A549 (cell line): ENCODE measurements at regions not wholly inside any gene's neighbourhood (a gene's known extent, or its start where the extent isn't known, plus 50 kb on each side); places are given as distances from the start of the nearest gene placed in this dataset.

ENCODE experiments used
- ATAC-seq, 2 experiments: fragments of 200-7000 bp in 1 of 2; fragments of >200 bp in 1 of 2; cut with Nextera tagmentation in 1 of 2; cut with Tn5 transposase in 1 of 2; 3 replicates each; pipeline versions ENCODE4 v1.8.0 to v1.9.1; 2018 to 2020; ENCODE audit warnings: mild to moderate bottlenecking in 1 of 2, moderate library complexity in 1 of 2
- CTCF ChIA-PET: fragments of 300-600 bp; sonication (Branson Sonifier 250); formaldehyde crosslinking; extraction: SDS; loops from one replicate; lab custom pipeline; 2021; ENCODE audit warnings: antibody characterized with exemption, inconsistent platforms; lab: Yijun Ruan, JAX
- POLR2A ChIA-PET: fragments of 350-600 bp; formaldehyde crosslinking; extraction: SDS; loops from one replicate; lab custom pipeline; 2021; ENCODE audit warnings: antibody characterized with exemption, inconsistent platforms; lab: Yijun Ruan, JAX
- DNase-seq, 2 experiments: peaks; one replicate each; pipeline versions ENCODE4 v3.0.0 to v3.0.0-alpha.2; 2011 to 2016; ENCODE audit warnings: low read depth in 1 of 2, low spot score in 1 of 2
- FAIRE-seq: peaks from 2 replicates; lab custom pipeline; 2011; peaks lifted over from hg19 to GRCh38; lab: Jason Lieb, UNC
- H3K27ac ChIP-seq, 2 experiments: fragments of >200 bp; sonication (Bioruptor Twin); formaldehyde crosslinking; 3 replicates each; pipeline ENCODE4 v1.5.1; 2016 to 2017
- H3K4me1 ChIP-seq: fragments of >200 bp; sonication (Bioruptor Twin); formaldehyde crosslinking; 3 replicates; pipeline ENCODE4 v1.6.1; 2016
- H3K4me2 ChIP-seq: fragments of >200 bp; sonication (Bioruptor Twin); formaldehyde crosslinking; 3 replicates; pipeline ENCODE4 v1.6.1; 2016
- H3K4me3 ChIP-seq: fragments of >200 bp; sonication (Bioruptor Twin); formaldehyde crosslinking; 3 replicates; pipeline ENCODE4 v1.5.1; 2016
- H3K9me3 ChIP-seq: fragments of >200 bp; sonication (Bioruptor Twin); formaldehyde crosslinking; 3 replicates; pipeline ENCODE4 v1.6.1; 2016
- CHD2 ChIP-seq: fragments of 150-350 bp; IDR thresholded peaks from 2 replicates; pipeline ENCODE4 v1.6.1; 2014; ENCODE audit warnings: low read length; ENCODE audit not compliant: partially characterized antibody
- EHF ChIP-seq: fragments of 250-450 bp; sonication (Bioruptor Pico); IDR thresholded peaks from 2 replicates; pipeline ENCODE4 v1.5.0; 2020; ENCODE audit warnings: mild to moderate bottlenecking
- EHMT2 ChIP-seq: fragments of 200-600 bp; sonication (generic); IDR thresholded peaks from 2 replicates; pipeline ENCODE4 v1.6.1; 2016; ENCODE audit warnings: antibody characterized with exemption, low read depth, mild to moderate bottlenecking, moderate library complexity
- ELK1 ChIP-seq: fragments of 150-350 bp; IDR thresholded peaks from 2 replicates; pipeline ENCODE4 v1.6.1; 2014; ENCODE audit warnings: low read depth, mild to moderate bottlenecking, low read length
- FOSB ChIP-seq: fragments of 250-450 bp; sonication (Bioruptor Pico); IDR thresholded peaks from 2 replicates; pipeline ENCODE4 v1.5.0; 2020; ENCODE audit warnings: mild to moderate bottlenecking, moderate library complexity
- FOXS1 ChIP-seq: fragments of 250-450 bp; sonication (Bioruptor Pico); IDR thresholded peaks from 2 replicates; pipeline ENCODE4 v1.5.0; 2020; ENCODE audit warnings: mild to moderate bottlenecking, moderate library complexity
- GATA3 ChIP-seq: IDR thresholded peaks from 2 replicates; pipeline ENCODE4 v1.6.1; 2012; ENCODE audit warnings: borderline replicate concordance
- HOXB5 ChIP-seq: fragments of 250-450 bp; sonication (Bioruptor Pico); IDR thresholded peaks from 2 replicates; pipeline ENCODE4 v1.5.0; 2020; ENCODE audit warnings: mild to moderate bottlenecking, moderate library complexity
- JUN ChIP-seq, 2 experiments: fragments of >200 bp; sonication (Bioruptor Twin); formaldehyde crosslinking; IDR thresholded peaks; 2 replicates in 1 of 2; 3 replicates in 1 of 2; pipeline ENCODE4 v1.6.1; 2016 to 2017
- JUNB ChIP-seq: fragments of >200 bp; sonication (Bioruptor Twin); formaldehyde crosslinking; IDR thresholded peaks from 2 replicates; pipeline ENCODE4 v1.6.1; 2016
- KDM1A ChIP-seq: fragments of 200-600 bp; sonication (generic); IDR thresholded peaks from 2 replicates; pipeline ENCODE4 v1.6.1; 2016; ENCODE audit warnings: low read depth, mild to moderate bottlenecking
- KDM5A ChIP-seq: fragments of 200-600 bp; sonication (generic); IDR thresholded peaks from 2 replicates; pipeline ENCODE4 v1.6.1; 2016; ENCODE audit warnings: antibody characterized with exemption, mild to moderate bottlenecking
- PBX3 ChIP-seq: IDR thresholded peaks from 2 replicates; pipeline ENCODE4 v1.6.1; 2012
- PHF8 ChIP-seq: fragments of 200-600 bp; sonication (generic); IDR thresholded peaks from 2 replicates; pipeline ENCODE4 v1.6.1; 2016; ENCODE audit warnings: low read depth, mild to moderate bottlenecking, antibody characterized with exemption, moderate library complexity, borderline replicate concordance
- RARB ChIP-seq: fragments of 250-450 bp; sonication (Bioruptor Pico); IDR thresholded peaks from 2 replicates; pipeline ENCODE4 v1.8.0; 2021; ENCODE audit warnings: mild to moderate bottlenecking, moderate library complexity
- RCOR1 ChIP-seq: fragments of 150-350 bp; IDR thresholded peaks from 2 replicates; pipeline ENCODE4 v1.6.1; 2014; ENCODE audit warnings: antibody characterized with exemption, low read length, low read depth
- REST ChIP-seq: fragments of 200-600 bp; sonication (generic); IDR thresholded peaks from 2 replicates; pipeline ENCODE4 v1.6.1; 2016; ENCODE audit warnings: antibody characterized with exemption, mild to moderate bottlenecking, moderate library complexity
- SREBF2 ChIP-seq: fragments of 450-650 bp; IDR thresholded peaks from 2 replicates; pipeline ENCODE4 v1.6.1; 2014; ENCODE audit warnings: mild to moderate bottlenecking, moderate library complexity
- ZC3H11A ChIP-seq: fragments of 450-650 bp; IDR thresholded peaks from 2 replicates; pipeline ENCODE4 v1.6.1; 2014; ENCODE audit warnings: antibody characterized with exemption, mild to moderate bottlenecking
- WGBS: methylation state at CpG from one replicate; pipeline ENCODE4 v1.1.6; 2017; ENCODE audit errors: missing lambda C conversion rate; 5-methylcytosine and 5-hydroxymethylcytosine counted together
- TF ChIP-seq, protein P1 (sequence below): fragments of >200 bp; sonication (Bioruptor Twin); formaldehyde crosslinking; IDR thresholded peaks from 3 replicates; pipeline ENCODE4 v1.6.1; 2016

GRCh38 chr14:61959348-61959747 is 197.1 kb downstream of the SNAPC1 start (continued):
- no peak for TF ChIP-seq REST
- no peak for TF ChIP-seq EHF (CRISPR knock-in tag)
- TF ChIP-seq GATA3, result no peak
- TF ChIP-seq ELK1, result no peak
- no peak for TF ChIP-seq RARB (CRISPR knock-in tag)

- Histone ChIP-seq H3K4me3 (no peak overlapping the region), H3K4me1 (no peaks in the 10 kb centered on the region; the same call in 2 of the 3 replicates), H3K27ac (no peak overlapping the region), H3K4me2 (no peak overlapping the region), H3K9me3 (peaks cover 10% of the 10 kb centered on the region; the same call in 2 of the 3 replicates)
- WGBS, result 0% methylated on average over 2 of the region's 2 CpGs
- CTCF ChIA-PET, result no interaction called here
- POLR2A ChIA-PET, result no interaction called here
- no peak for ATAC-seq
- no peak for DNase-seq
- FAIRE-seq, result no peak
- TF ChIP-seq KDM1A, result no peak
- no peak for TF ChIP-seq PBX3
- TF ChIP-seq JUN (IDR thresholded peaks at IDR 0.05), result no peak
- TF ChIP-seq PHF8, result no peak
- TF ChIP-seq RCOR1, result no peak
- TF ChIP-seq, all 56 proteins: peak for 0
These were observed 199.1 kb downstream of the SNAPC1 start for GRCh38 chr14:61961369-61961768.

GRCh38 chr14:61963926-61964325 is 201.7 kb downstream of the SNAPC1 start:
- H3K9me3 ChIP-seq, result 0 out of 3 replicates have a peak, but pooled peaks cover 2% of the 10 kb centered on the region
- no peak overlapping the region for H3K27ac ChIP-seq
- no peaks in the 10 kb centered on the region; the same call in 2 of the 3 replicates for H3K4me1 ChIP-seq
- WGBS, result 18% methylated on average over 2 of the region's 2 CpGs
- ATAC-seq, result no peak
- H3K4me2 ChIP-seq, result no peak overlapping the region
- FAIRE-seq, result no peak
- ChIA-PET POLR2A (no interaction called here), CTCF (no interaction called here)
- DNase-seq, result no peak
- H3K4me3 ChIP-seq, result no peak overlapping the region
- no peak for TF ChIP-seq FOXS1 (CRISPR knock-in tag)
- no peak for TF ChIP-seq FOSB (CRISPR knock-in tag)
- no peak for TF ChIP-seq ZC3H11A
- no peak for TF ChIP-seq EHMT2
- no peak for TF ChIP-seq KDM5A
- no peak for TF ChIP-seq HOXB5 (CRISPR knock-in tag)
- no peak for TF ChIP-seq JUNB
- TF ChIP-seq CHD2, result no peak
- TF ChIP-seq SREBF2, result no peak
- TF ChIP-seq, protein P1, sequence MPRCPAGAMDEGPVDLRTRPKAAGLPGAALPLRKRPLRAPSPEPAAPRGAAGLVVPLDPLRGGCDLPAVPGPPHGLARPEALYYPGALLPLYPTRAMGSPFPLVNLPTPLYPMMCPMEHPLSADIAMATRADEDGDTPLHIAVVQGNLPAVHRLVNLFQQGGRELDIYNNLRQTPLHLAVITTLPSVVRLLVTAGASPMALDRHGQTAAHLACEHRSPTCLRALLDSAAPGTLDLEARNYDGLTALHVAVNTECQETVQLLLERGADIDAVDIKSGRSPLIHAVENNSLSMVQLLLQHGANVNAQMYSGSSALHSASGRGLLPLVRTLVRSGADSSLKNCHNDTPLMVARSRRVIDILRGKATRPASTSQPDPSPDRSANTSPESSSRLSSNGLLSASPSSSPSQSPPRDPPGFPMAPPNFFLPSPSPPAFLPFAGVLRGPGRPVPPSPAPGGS, result no peak
